Activated naive CD4-positive, alpha-beta T cell treated with anti-CD3 and anti-CD28 coated beads, Interleukin-2, amount 10 ng/mL, durations not matched to agents 7 days and 5 days (primary cell): ENCODE measurements at regions not wholly inside any gene's neighbourhood (a gene's known extent, or its start where the extent isn't known, plus 50 kb on each side); places are given as distances from the start of the nearest gene placed in this dataset.

ENCODE experiments used
- CTCF ChIA-PET: fragments of 350-600 bp; sonication (Branson Sonifier 250); formaldehyde crosslinking; loops from one replicate; lab custom pipeline; 2021; ENCODE audit warnings: antibody characterized with exemption; lab: Charles Lee
- DNase-seq: peaks from one replicate; pipeline ENCODE4 v3.0.0-alpha.2; 2020
- H3K27ac Mint-ChIP-seq: one replicate; pipeline ENCODE4 v1.8.0; 2021; ENCODE audit warnings: mild to moderate bottlenecking, moderate library complexity, mixed read lengths
- H3K27me3 Mint-ChIP-seq: one replicate; pipeline ENCODE4 v1.8.0; 2021; ENCODE audit warnings: mild to moderate bottlenecking, mixed read lengths
- H3K36me3 Mint-ChIP-seq: one replicate; pipeline ENCODE4 v1.8.0; 2021; ENCODE audit warnings: mixed read lengths
- H3K4me1 Mint-ChIP-seq: one replicate; pipeline ENCODE4 v1.8.0; 2021; ENCODE audit warnings: mixed read lengths
- H3K4me3 Mint-ChIP-seq: one replicate; pipeline ENCODE4 v1.8.0; 2021; ENCODE audit warnings: mild to moderate bottlenecking, moderate library complexity, mixed read lengths
- H3K9me3 Mint-ChIP-seq: one replicate; pipeline ENCODE4 v1.8.0; 2021; ENCODE audit warnings: mixed read lengths

GRCh38 chr5:3377831-3378230 lies 217.8 kb upstream of the IRX1 start:
- no peak for DNase-seq
- CTCF ChIA-PET, result no interaction called here
- Mint-ChIP-seq H3K4me1 (no peaks in the 10 kb centered on the region), H3K36me3 (no peaks in the 10 kb centered on the region), H3K4me3 (no peak overlapping the region), H3K9me3 (peaks cover 23% of the 10 kb centered on the region), H3K27me3 (no peaks in the 10 kb centered on the region), H3K27ac (no peak overlapping the region)

- H3K9me3 Mint-ChIP-seq, result peaks cover 21% of the 10 kb centered on the region
- CTCF ChIA-PET, result no interaction called here
- H3K27ac Mint-ChIP-seq, result no peak overlapping the region
- no peaks in the 10 kb centered on the region for H3K4me1 Mint-ChIP-seq
- H3K36me3 Mint-ChIP-seq, result no peaks in the 10 kb centered on the region
- H3K27me3 Mint-ChIP-seq, result no peaks in the 10 kb centered on the region
- no peak overlapping the region for H3K4me3 Mint-ChIP-seq
- no peak for DNase-seq
Observed at GRCh38 chr5:3377176-3377575, 218.5 kb upstream of the IRX1 start.

GRCh38 chr5:3376611-3377010 lies 219.0 kb upstream of the IRX1 start:
- DNase-seq, result no peak
- Mint-ChIP-seq H3K4me3 (no peak overlapping the region), H3K27ac (no peak overlapping the region), H3K9me3 (peaks cover 18% of the 10 kb centered on the region), H3K36me3 (no peaks in the 10 kb centered on the region), H3K4me1 (no peaks in the 10 kb centered on the region), H3K27me3 (no peaks in the 10 kb centered on the region)
- CTCF ChIA-PET, result no interaction called here

GRCh38 chr5:3375586-3376311 lies 219.9 kb upstream of the IRX1 start:
- H3K27ac Mint-ChIP-seq, result no peak overlapping the region
- H3K4me1 Mint-ChIP-seq, result no peaks in the 10 kb centered on the region
- H3K36me3 Mint-ChIP-seq, result no peaks in the 10 kb centered on the region
- CTCF ChIA-PET, result no interaction called here
- peaks cover 15% of the 10 kb centered on the region for H3K9me3 Mint-ChIP-seq
- H3K4me3 Mint-ChIP-seq, result no peak overlapping the region
- H3K27me3 Mint-ChIP-seq, result no peaks in the 10 kb centered on the region
- no peak for DNase-seq

GRCh38 chr5:3373391-3373790 lies 222.2 kb upstream of the IRX1 start:
- H3K4me3 Mint-ChIP-seq, result no peak overlapping the region

GRCh38 chr5:3372289-3372688 lies 223.3 kb upstream of the IRX1 start:
- Mint-ChIP-seq H3K4me3 (no peak overlapping the region), H3K27ac (no peak overlapping the region)
- CTCF ChIA-PET, result no interaction called here

More at GRCh38 chr5:3373391-3373790, 222.2 kb upstream of the IRX1 start:
- Mint-ChIP-seq H3K27ac (no peak overlapping the region), H3K27me3 (no peaks in the 10 kb centered on the region), H3K36me3 (no peaks in the 10 kb centered on the region), H3K9me3 (peaks cover 17% of the 10 kb centered on the region), H3K4me1 (no peaks in the 10 kb centered on the region)
- CTCF ChIA-PET, result no interaction called here
- DNase-seq, result no peak

GRCh38 chr5:3365501-3366215 lies 230.0 kb upstream of the IRX1 start:
- CTCF ChIA-PET, result no interaction called here
- peaks cover 17% of the 10 kb centered on the region for H3K9me3 Mint-ChIP-seq
- H3K4me3 Mint-ChIP-seq, result no peak overlapping the region
- H3K27me3 Mint-ChIP-seq, result no peaks in the 10 kb centered on the region
- H3K36me3 Mint-ChIP-seq, result no peaks in the 10 kb centered on the region
- H3K4me1 Mint-ChIP-seq, result no peaks in the 10 kb centered on the region
- no peak overlapping the region for H3K27ac Mint-ChIP-seq
- DNase-seq, result no peak

More at GRCh38 chr5:3372289-3372688, 223.3 kb upstream of the IRX1 start:
- no peak for DNase-seq
- H3K36me3 Mint-ChIP-seq, result no peaks in the 10 kb centered on the region
- H3K4me1 Mint-ChIP-seq, result no peaks in the 10 kb centered on the region
- H3K9me3 Mint-ChIP-seq, result peaks cover 13% of the 10 kb centered on the region
- H3K27me3 Mint-ChIP-seq, result no peaks in the 10 kb centered on the region

- Mint-ChIP-seq H3K4me3 (no peak overlapping the region), H3K9me3 (peaks cover 17% of the 10 kb centered on the region)
Observed at GRCh38 chr5:3364941-3365340, 230.7 kb upstream of the IRX1 start.

GRCh38 chr5:3364433-3364832 lies 231.2 kb upstream of the IRX1 start:
- no peaks in the 10 kb centered on the region for H3K36me3 Mint-ChIP-seq
- no peaks in the 10 kb centered on the region for H3K27me3 Mint-ChIP-seq
- H3K4me3 Mint-ChIP-seq, result no peak overlapping the region
- H3K27ac Mint-ChIP-seq, result no peak overlapping the region
- CTCF ChIA-PET, result no interaction called here
- no peaks in the 10 kb centered on the region for H3K4me1 Mint-ChIP-seq
- DNase-seq, result no peak
- H3K9me3 Mint-ChIP-seq, result peaks cover 17% of the 10 kb centered on the region

More at GRCh38 chr5:3364941-3365340, 230.7 kb upstream of the IRX1 start:
- Mint-ChIP-seq H3K27me3 (no peaks in the 10 kb centered on the region), H3K4me1 (no peaks in the 10 kb centered on the region), H3K36me3 (no peaks in the 10 kb centered on the region), H3K27ac (no peak overlapping the region)
- CTCF ChIA-PET, result no interaction called here
- no peak for DNase-seq

- CTCF ChIA-PET, result interaction anchor here (0.6 kb wide), 1 partner anchor 1523 kb away, joined by 3 read pairs; no protein-coding TSS in a partner anchor
- H3K36me3 Mint-ChIP-seq, result no peaks in the 10 kb centered on the region
- no peaks in the 10 kb centered on the region for H3K4me1 Mint-ChIP-seq
- no peaks in the 10 kb centered on the region for H3K27me3 Mint-ChIP-seq
- H3K4me3 Mint-ChIP-seq, result no peak overlapping the region
- H3K9me3 Mint-ChIP-seq, result peaks cover 14% of the 10 kb centered on the region
- H3K27ac Mint-ChIP-seq, result no peak overlapping the region
- DNase-seq, result no peak
Observed at GRCh38 chr5:3362606-3362910, 233.1 kb upstream of the IRX1 start.

GRCh38 chr5:3361811-3362605 lies 233.6 kb upstream of the IRX1 start:
- no peak for DNase-seq
- Mint-ChIP-seq H3K27me3 (no peaks in the 10 kb centered on the region), H3K27ac (no peak overlapping the region), H3K4me1 (no peaks in the 10 kb centered on the region), H3K4me3 (no peak overlapping the region), H3K36me3 (no peaks in the 10 kb centered on the region), H3K9me3 (peaks cover 14% of the 10 kb centered on the region)
- CTCF ChIA-PET, result interaction anchor here (0.6 kb wide), 1 partner anchor 1522 kb away, joined by 3 read pairs; no protein-coding TSS in a partner anchor

- CTCF ChIA-PET, result no interaction called here
- no peak overlapping the region for H3K27ac Mint-ChIP-seq
- DNase-seq, result no peak
- H3K4me1 Mint-ChIP-seq, result no peaks in the 10 kb centered on the region
- no peaks in the 10 kb centered on the region for H3K36me3 Mint-ChIP-seq
- no peaks in the 10 kb centered on the region for H3K27me3 Mint-ChIP-seq
- H3K4me3 Mint-ChIP-seq, result no peak overlapping the region
- H3K9me3 Mint-ChIP-seq, result peaks cover 14% of the 10 kb centered on the region
Observed at GRCh38 chr5:3359642-3360041, 236.0 kb upstream of the IRX1 start.

GRCh38 chr5:3357291-3357690 lies 238.3 kb upstream of the IRX1 start:
- H3K27me3 Mint-ChIP-seq, result no peaks in the 10 kb centered on the region
- CTCF ChIA-PET, result no interaction called here
- H3K4me1 Mint-ChIP-seq, result no peaks in the 10 kb centered on the region

GRCh38 chr5:3356016-3356415 lies 239.6 kb upstream of the IRX1 start:
- no peak overlapping the region for H3K27ac Mint-ChIP-seq
- DNase-seq, result no peak
- H3K36me3 Mint-ChIP-seq, result no peaks in the 10 kb centered on the region
- no peak overlapping the region for H3K4me3 Mint-ChIP-seq
- H3K27me3 Mint-ChIP-seq, result no peaks in the 10 kb centered on the region
- CTCF ChIA-PET, result no interaction called here
- no peaks in the 10 kb centered on the region for H3K4me1 Mint-ChIP-seq
- H3K9me3 Mint-ChIP-seq, result peaks cover 5% of the 10 kb centered on the region

More at GRCh38 chr5:3357291-3357690, 238.3 kb upstream of the IRX1 start:
- H3K9me3 Mint-ChIP-seq, result peaks cover 12% of the 10 kb centered on the region
- no peak overlapping the region for H3K4me3 Mint-ChIP-seq
- DNase-seq, result no peak
- no peaks in the 10 kb centered on the region for H3K36me3 Mint-ChIP-seq
- no peak overlapping the region for H3K27ac Mint-ChIP-seq
